GM12891 (cell line): ENCODE measurements at regions not wholly inside any gene's neighbourhood (a gene's known extent, or its start where the extent isn't known, plus 50 kb on each side); places are given as distances from the start of the nearest gene placed in this dataset.

ENCODE experiments used
- DNase-seq: peaks from one replicate; pipeline ENCODE4 v3.0.0; 2011; ENCODE audit warnings: low spot score; ENCODE audit not compliant: insufficient read length
- FAIRE-seq: peaks from 2 replicates; lab custom pipeline; 2011; peaks lifted over from hg19 to GRCh38; lab: Jason Lieb, UNC
- PAX5 ChIP-seq: IDR thresholded peaks from 2 replicates; pipeline ENCODE4 v1.6.1; 2011; ENCODE audit warnings: low read length, moderate library complexity, mild to moderate bottlenecking; ENCODE audit not compliant: insufficient read depth, severe bottlenecking
- POLR2A ChIP-seq: IDR thresholded peaks from 2 replicates; pipeline ENCODE4 v1.6.1; 2011; ENCODE audit warnings: low read depth, low read length, control low read depth
- POLR2AphosphoS5 ChIP-seq: IDR thresholded peaks from 2 replicates; pipeline ENCODE4 v1.6.1; 2011; ENCODE audit warnings: low read depth, low read length, control low read depth
- POU2F2 ChIP-seq: IDR thresholded peaks from 2 replicates; pipeline ENCODE4 v1.6.1; 2011; ENCODE audit warnings: low read depth, mild to moderate bottlenecking, control low read depth, low read length, moderate library complexity
- SPI1 ChIP-seq: IDR thresholded peaks from 2 replicates; pipeline ENCODE4 v1.6.1; 2011; ENCODE audit warnings: low read depth, low read length, control low read depth
- TAF1 ChIP-seq: IDR thresholded peaks from 2 replicates; pipeline ENCODE4 v1.6.1; 2011; ENCODE audit warnings: low read depth, low read length, control low read depth

DNA sequence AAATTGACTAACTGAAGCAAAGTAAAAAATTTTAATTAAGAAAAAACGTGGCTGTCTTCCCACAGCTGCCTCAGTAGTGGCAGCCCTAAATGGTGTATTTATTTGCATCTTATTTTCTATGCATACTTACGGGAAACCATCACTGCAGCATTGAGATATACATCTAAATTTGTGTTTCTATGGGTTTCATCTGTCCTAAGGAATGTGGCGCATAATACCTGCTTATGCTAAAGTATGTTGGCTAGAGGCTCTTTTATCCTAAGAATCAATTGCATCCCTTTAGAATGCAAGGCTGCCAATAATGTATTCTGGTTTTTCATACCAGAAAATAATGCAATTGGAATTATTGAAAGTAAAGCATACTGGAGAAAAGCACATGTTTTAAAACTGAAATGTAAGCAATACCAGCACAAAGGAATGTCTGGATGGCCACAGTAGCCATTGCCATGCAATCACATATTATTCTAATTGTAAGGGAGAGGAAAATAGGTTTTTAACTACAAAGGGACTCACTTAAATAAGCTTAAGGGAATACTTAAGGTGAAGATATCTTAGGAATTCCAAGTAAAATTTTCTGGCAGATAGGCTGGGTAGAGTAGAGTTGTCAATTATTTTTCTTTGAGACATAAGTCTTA is 834.5 kb upstream of the NECTIN3 start:
- DNase-seq, result no peak
- TF ChIP-seq POU2F2 (no peak), POLR2A (no peak), POLR2AphosphoS5 (no peak), SPI1 (no peak), PAX5 (no peak), TAF1 (no peak)
- no peak for FAIRE-seq

DNA sequence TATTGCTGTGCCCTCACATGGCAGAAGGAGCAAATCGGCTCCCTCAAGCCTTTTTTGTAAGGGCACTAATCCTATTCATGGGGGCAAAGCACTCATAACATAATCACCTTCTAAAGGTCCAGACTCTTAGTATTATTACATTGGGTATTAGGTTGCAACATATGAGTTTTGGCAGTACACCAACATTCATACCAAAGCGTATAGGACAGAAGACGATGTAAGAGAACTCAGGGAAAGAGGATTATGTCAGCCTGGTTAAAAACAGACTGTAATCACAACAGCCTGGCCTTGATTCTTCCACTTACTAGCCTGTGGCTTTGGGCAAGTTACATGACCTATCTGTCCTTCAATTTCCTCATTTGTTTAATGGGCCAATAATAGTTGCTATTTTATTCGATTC is 828.5 kb upstream of the NECTIN3 start:
- FAIRE-seq (no peak), DNase-seq (no peak)
- TF ChIP-seq POLR2A (no peak), POU2F2 (no peak), SPI1 (no peak), PAX5 (no peak), TAF1 (no peak), POLR2AphosphoS5 (no peak)

DNA sequence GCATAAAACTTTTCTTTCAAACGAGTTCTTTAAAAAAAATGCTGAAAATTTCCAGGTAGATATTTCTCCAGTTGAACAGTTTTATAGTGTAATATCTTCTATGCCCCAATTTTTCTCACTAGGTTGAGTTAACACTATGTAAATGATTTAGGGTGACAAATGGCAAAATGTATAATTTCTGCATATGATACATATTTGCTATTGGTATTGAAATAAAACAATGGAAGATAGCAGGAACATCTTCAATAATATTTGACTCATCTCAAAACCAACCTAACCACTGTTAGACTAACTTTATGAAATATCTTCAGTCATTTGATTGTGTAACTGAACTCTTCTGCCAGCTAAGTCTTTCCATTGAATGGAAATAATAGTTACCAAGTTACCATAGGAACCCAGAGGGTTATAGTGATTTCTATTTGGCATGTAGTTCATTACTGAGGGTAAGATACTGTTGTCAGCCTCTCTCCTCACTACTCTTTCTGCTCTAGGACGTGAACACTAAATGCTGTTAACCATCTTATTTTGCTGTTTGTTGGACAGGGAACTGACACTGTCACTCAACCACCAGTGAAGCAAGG is 824.7 kb upstream of the NECTIN3 start:
- FAIRE-seq (no peak), DNase-seq (no peak)
- no peak for TF ChIP-seq POLR2AphosphoS5
- no peak for TF ChIP-seq PAX5
- no peak for TF ChIP-seq POU2F2
- no peak for TF ChIP-seq SPI1
- TF ChIP-seq POLR2A, result no peak
- TF ChIP-seq TAF1, result no peak

DNA sequence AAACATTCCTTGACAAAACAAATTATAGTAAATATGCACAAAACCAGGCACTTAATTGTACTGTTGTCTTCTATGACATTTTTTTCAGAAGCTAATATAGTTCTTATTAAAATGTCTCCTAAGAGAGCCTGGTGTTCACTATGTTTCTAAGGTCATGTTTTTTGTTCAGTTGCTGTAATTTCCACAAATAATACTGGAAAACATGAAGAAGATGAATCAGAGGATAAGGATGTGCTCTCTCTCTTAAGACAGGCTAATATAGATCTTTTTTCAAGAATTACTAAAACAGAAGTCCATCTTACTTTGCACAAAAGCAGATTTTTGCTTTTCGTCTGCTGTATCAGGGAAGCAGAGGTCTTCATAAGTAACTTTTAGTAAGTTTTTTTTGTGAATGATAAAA is 823.0 kb upstream of the NECTIN3 start:
- DNase-seq, result no peak
- no peak for FAIRE-seq
- TF ChIP-seq POLR2A (no peak), PAX5 (no peak), TAF1 (no peak), POLR2AphosphoS5 (no peak), POU2F2 (no peak), SPI1 (no peak)

DNA sequence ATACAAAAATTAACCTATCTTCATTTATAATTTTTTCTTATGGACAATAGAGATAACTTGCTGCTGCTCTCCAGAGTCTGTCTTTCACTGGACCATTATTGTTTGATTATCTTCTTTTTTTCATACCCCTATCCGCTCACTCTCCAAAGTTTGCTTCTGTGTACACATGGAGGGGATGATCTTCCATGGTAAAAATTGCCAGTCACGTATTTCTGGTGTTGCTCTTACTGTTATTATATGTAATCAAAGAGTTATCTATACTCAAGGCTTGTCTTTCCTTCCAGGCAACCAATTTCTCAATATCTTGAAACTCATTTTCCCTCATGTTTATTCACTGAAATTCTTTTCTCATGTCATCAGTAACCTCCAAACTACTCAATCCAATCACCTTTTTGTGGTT is 817.8 kb upstream of the NECTIN3 start:
- DNase-seq (no peak), FAIRE-seq (no peak)

DNA sequence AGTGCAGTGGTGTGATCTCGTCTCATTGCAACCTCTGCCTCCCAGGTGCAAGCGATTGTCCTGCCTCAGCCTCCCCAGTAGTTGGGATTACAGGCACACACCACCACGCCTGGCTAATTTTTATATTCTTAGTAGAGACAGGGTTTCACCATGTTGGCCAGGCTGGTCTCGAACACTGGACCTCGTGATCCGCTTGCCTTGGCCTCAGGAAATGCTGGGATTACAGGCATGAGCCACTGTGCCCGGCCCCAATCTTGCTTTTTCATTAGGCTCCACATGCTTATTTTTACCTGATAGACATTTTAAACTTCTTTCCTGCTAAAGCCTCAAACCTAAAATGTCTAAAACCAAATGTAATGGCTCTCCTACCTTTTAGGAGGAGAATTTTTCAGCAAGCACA is 817.0 kb upstream of the NECTIN3 start:
- DNase-seq, result no peak

More for the DNA sequence above, 817.8 kb upstream of the NECTIN3 start:
- TF ChIP-seq PAX5 (no peak), POLR2A (no peak), POLR2AphosphoS5 (no peak), SPI1 (no peak), POU2F2 (no peak), TAF1 (no peak)

DNA sequence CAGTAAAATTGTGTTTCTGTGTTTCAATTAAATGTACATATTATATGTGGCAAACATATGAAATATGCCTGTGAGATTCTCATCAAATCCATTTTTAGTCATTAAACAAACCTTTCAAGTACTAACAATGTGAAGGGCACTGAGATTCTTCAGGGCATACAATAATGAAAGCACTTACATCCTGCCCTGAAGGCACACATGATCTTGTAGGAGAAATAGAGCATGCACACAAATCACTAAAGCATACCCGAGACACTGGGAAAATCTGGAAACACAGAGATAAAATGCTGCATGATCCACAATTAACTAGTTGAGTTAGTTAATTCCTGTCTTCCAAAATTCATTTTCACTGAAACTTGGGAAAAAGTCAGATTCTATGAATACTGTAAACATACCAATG is 810.5 kb upstream of the NECTIN3 start:
- DNase-seq (no peak), FAIRE-seq (no peak)
- TF ChIP-seq SPI1, result no peak
- TF ChIP-seq TAF1, result no peak
- TF ChIP-seq POU2F2, result no peak
- TF ChIP-seq PAX5, result no peak
- TF ChIP-seq POLR2A, result no peak
- TF ChIP-seq POLR2AphosphoS5, result no peak

More for the DNA sequence above, 817.0 kb upstream of the NECTIN3 start:
- TF ChIP-seq PAX5 (no peak), TAF1 (no peak), SPI1 (no peak), POLR2A (no peak), POLR2AphosphoS5 (no peak), POU2F2 (no peak)
- no peak for FAIRE-seq

DNA sequence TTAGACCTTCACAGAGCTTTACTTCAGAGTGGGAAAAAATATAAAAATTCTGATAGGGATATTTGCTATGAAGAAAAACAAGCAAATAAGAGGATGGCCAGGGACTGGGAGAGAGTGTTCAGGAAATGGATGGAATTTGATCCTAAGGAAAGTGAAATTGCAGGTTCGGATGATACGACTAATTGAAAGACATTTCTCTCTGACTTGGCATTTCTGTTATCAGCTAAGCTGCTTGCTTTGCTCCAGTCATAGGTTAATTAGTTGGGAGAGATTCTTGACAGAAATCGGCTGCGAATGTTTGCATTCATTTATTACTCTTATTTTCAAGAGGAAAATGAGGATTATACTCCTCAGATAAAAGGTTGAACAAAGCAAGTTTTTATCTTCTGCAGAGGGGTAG is 808.7 kb upstream of the NECTIN3 start:
- FAIRE-seq (no peak), DNase-seq (no peak)
- no peak for TF ChIP-seq POLR2AphosphoS5
- no peak for TF ChIP-seq POU2F2
- no peak for TF ChIP-seq POLR2A
- TF ChIP-seq TAF1, result no peak
- no peak for TF ChIP-seq SPI1
- TF ChIP-seq PAX5, result no peak

DNA sequence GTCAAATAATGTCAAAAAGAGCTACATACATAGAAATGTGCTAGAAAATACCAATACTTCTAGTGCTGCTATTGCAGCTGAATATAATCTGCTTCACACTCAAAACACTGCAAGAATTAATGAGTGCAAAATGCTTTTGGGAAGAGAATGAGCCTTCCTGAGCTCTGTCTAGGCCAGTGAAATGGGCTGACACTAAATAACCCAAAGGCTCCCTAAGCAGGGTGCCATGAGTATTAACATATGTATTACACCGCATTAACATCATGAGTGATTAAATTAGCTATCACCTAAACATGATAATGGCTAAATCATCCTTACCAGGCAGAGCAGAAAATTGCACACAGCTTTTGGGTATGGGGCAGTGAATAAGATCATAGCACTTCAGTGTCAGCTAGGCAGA is 806.3 kb upstream of the NECTIN3 start:
- FAIRE-seq (no peak), DNase-seq (no peak)
- TF ChIP-seq PAX5 (no peak), POLR2AphosphoS5 (no peak), TAF1 (no peak), POU2F2 (no peak), POLR2A (no peak), SPI1 (no peak)
